GM18511 (cell line): ENCODE measurements at regions not wholly inside any gene's neighbourhood (a gene's known extent, or its start where the extent isn't known, plus 50 kb on each side); places are given as distances from the start of the nearest gene placed in this dataset.
"Not testable (repeated sequence)": the region's sequence is repeated elsewhere in the genome, so short reads cannot be mapped to it uniquely, and the experiment has no call there.

ENCODE experiments used
- ATAC-seq: cut with Tn5 transposase; IDR thresholded peaks from one replicate; pipeline ENCODE4 v1.9.1; 2021; ENCODE audit warnings: mild to moderate bottlenecking, moderate library complexity; ENCODE audit not compliant: unreplicated experiment

DNA sequence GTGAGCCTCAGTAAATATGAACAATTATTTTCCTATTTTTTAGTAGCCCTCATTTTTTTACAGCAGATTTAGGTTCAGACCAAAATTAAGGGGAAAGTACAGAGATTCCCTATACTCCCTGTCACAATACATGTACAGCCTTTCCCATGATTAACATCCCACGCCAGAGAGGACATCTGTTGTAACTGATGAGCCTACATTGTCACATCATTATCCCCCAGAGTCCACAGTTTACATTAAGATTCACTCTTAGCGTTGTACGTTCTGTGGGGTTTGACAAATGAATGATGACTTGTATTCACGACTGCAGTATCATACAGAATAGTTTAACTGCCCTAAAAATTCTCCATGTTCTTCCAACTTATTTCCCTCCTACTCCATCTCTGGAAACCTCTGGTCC, 262.3 kb upstream of the MSX2 start:
- ATAC-seq, result no peak

GRCh38 chr5:174464504-174465165, 259.7 kb upstream of the MSX2 start:
- no peak for ATAC-seq

DNA sequence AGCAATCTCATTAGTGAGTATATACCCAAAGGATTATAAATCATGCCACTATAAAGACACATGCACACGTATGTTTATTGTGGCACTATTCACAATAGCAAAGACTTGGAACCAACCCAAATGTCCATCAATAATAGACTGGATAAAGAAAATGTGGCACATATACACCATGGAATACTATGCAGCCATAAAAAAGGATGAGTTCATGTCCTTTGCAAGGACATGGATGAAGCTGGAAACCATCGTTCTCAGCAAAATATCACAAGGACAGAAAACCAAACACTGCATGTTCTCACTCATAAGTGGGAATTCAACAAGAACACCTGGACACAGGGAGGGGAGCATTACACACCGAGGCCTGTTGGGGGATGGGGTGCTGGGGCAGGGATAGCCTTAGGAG, 252.9 kb upstream of the MSX2 start:
- not testable (repeated sequence) for ATAC-seq

DNA sequence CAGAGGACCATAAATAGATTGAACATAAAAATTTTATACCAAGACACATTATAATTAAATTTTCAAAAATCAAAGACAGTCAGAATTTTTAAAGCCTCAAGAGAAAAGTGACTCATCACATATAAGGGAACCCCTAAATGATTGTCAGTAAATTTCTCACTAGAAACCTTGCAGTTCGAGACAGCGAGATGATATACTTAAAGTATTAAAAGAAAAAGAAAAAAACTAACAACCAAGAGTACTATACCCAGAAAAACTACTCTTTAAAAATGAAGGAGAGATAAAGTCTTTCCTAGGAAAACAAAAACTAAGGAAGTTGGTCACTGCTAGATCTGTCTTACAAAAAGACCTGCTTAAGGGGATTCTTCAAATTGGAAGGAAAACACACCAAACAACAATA, 251.4 kb upstream of the MSX2 start:
- no peak for ATAC-seq

DNA sequence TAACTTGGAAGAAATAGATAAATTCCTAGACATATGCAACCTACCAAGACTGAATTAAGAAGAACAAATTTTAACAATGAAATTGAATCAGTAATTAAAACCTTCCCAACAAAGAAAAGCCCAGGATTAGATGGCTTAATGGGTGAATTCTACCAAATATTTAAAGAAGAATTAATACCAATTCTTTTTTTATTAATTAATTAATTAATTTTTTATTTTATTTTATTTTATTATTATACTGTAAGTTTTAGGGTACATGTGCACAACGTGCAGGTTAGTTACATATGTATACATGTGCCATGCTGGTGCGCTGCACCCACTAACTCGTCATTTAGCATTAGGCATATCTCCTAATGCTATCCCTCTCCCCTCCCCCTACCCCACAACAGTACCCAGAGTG, 248.4 kb upstream of the MSX2 start:
- ATAC-seq, result not testable (repeated sequence)

DNA sequence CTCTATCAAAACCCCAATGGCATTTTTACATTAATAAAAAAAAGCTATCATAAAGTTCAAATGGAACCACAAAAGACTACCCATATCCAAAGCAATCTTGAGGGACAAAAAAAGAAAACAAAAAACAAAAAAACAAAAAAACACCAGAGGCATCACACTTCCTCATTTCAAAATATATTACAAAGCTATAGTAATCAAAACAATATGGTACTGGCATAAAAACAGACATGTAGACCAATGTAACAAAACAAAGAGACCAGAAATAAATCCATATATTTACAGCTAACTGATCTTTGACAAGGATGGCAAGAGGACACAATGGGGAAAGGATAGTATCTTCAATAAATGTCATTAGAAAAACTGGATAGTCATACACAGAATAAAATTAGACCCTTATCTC, 245.1 kb upstream of the MSX2 start:
- no peak for ATAC-seq

DNA sequence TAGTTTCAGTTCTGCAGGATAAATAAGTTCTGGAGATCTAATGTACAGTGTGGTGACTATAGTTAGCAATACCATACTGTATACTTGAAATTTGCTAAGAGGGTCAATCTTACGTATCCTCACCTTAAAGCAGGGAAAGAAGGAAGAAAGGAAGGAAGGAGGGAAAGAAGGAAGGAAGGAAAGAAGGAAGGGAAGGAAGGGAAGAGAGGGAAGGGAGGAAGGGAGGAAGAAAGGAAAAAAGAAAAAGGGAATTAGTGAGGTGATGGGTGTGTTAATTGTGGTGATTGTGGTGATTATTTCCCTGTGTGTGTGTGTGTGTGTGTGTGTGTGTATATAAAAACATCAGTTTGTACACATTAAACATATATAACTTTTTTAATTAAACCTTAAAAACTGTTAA, 242.6 kb upstream of the MSX2 start:
- ATAC-seq, result no peak

DNA sequence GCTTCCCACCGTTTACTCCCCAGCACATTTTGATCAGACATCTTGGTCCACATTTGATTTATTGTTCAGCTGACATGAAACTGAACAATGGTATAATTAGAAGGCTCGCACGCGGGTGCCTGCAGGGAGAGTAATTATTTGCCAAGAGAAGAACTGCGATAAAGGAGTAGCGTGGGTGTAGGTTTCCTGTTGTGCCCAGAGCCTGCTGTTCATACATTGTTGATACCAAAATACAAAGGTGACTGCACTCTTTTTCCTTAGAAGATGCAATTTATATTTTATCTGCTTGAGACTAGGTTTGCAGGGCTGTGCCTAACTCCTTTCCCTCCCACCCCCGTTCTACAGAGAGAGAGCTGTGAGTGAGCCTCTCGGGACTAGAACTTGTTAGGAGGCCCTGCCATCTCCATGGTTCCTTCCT, 241.8 kb upstream of the MSX2 start:
- no peak for ATAC-seq

- no peak for ATAC-seq
Measured at GRCh38 chr5:174483411-174483810, 241.0 kb upstream of the MSX2 start.

DNA sequence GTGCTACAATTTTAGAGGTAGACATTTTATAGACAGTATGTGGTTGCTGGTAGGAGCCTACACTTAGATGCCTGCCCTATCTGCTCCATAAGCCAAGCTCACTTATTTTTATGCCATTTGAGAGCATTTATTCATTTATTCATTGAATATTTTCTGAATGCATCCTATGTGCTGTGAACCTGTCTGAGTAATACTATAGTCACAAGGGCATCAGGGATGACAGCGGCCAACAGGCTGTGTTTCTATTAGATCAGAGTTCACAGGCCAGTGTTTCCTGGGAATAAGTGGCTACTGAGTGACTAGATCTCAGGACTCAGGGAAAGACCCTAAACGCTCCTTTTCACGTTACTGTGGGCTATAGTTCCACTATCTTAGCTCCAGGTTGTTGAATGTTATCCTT, 235.2 kb upstream of the MSX2 start:
- ATAC-seq, result no peak

DNA sequence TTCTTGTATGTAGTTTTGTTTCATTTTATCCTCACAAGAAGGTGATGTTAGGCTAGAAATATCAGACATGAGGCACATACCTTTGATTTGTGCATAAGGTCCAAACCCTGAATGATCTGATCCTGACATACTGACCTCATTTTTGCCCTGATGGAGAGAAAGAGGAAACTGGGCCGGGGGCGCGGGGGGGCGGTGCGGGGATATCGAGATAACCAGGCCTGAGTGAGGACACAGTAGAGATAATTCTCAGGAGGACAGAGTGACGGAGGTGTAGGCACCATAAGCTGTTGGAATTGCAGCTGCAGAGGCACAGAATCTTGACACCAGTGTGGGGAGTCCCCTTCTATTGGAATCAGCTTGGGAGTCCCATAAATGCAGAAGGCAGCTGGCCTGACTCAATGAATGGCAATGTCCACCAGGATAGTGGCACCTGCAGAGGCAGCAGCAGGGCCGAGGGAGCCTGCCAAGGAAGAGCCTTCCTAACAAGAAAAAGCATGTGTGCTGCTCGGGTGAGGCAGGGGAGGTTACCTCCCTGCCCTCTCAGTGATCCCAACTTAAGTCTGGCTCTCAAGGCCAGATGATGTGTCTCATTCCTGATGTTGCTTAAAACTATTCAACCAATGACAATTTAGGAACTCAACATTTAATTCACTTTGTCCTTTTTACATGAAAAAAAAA, 234.3 kb upstream of the MSX2 start:
- no peak for ATAC-seq

- no peak for ATAC-seq
Measured at GRCh38 chr5:174490728-174491127, 233.7 kb upstream of the MSX2 start.

GRCh38 chr5:174491265-174491664, 233.1 kb upstream of the MSX2 start:
- ATAC-seq, result no peak

DNA sequence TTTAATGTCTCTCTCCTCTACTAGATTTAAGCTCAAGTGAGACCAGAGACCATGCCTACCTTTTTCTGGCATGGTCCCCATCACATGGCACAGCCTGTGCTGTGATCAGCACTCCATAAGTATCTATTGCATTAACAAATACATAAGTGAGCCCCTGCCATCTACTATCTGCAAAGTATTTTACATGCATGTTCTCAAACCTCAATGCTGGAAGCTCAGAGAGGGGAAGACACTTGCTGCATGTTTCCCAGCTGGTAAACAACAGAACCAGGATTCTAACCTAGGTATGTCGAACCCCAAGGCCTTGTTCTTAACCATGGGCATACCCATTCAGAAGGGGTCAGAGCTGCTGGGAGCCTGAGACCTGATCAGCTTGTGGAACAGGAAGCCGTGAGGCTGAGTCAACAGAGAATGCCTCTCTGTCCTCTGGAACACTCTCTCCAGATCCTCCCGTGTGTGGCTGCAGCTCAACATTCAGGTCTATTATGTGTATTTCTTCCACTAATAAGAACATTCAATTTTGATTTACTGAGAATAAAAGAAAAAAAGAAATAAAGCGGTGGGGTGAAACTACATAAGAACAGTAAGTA, 232.5 kb upstream of the MSX2 start:
- ATAC-seq, result no peak

DNA sequence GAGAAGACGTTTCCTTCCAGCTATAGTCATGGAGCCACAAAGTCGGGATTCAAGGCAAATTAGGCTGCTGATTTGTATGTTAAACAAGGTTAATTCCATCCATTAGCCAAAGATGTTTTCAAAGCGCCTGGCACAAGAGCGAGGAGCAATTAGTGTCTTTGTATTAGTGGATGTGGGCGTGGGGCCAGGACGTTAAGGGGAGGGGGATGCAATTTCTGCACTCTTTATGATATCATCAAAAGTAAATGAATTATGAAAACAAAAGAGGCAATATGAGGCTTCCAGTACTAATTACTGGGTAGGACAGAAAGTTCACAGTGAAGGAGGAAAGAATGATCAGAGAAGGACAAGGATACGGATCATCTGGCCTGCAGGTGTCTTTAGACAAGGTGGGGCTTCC, 230.9 kb upstream of the MSX2 start:
- no peak for ATAC-seq

DNA sequence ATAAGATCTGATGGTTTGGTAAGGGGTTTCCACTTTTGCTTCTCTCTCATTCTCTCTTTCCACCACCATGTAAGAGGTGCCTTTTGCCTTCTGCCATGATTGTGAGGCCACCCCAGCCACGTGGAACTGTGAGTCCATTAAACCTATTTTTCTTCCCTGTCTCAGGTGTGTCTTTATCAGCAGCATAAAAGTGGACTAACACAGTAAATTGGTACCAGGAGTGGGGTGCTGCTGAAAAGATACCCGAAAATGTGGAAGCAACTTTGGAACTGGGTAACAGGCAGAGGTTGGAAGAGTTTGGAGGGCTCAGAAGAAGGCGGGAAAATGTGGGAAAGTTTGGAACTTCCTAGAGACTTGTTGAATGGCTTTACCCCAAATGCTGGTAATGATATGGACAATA, 226.4 kb upstream of the MSX2 start:
- ATAC-seq, result not testable (repeated sequence)

DNA sequence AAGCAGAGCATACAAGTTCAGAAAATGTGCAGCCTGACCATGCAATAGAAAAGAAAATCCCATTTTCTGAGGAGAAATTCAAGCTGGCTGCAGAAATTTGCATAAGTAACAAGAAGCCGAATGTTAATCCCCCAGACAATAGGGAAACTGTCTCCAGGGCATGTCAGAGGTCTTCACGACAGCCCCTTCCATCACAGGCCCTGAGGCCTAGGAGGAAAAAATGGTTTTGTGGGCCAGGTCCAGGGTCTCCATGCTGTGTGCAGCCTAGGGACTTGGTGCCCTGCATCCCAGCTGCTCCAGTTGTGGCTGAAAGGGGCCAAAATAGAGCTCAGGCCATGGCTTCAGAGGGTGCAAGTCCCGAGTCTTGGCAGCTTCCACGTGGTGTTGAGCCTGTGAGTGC, 225.8 kb upstream of the MSX2 start:
- ATAC-seq, result not testable (repeated sequence)

DNA sequence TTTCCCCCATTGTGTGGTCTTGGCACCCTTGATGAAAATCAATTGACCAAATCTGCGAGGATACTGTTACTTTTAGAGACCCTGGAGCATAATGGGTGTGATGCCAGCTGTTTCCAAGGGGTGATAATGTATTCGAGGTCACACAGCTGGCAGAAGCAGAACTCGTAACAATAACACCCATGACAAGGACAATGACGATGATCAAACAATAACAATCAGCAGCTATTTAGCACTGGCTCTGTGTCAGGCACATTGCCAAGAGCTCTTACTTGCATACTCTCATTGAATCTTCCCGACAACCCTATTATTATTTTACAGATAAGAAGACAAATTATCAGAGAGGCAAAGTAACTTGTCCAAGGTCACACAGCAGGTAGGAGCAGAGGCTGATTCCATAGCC, 223.7 kb upstream of the MSX2 start:
- ATAC-seq, result no peak

GRCh38 chr5:174501461-174502069, 222.8 kb upstream of the MSX2 start:
- no peak for ATAC-seq

GRCh38 chr5:174503086-174503460, 221.3 kb upstream of the MSX2 start:
- no peak for ATAC-seq

- ATAC-seq, result no peak
Measured at GRCh38 chr5:174503461-174504265, 220.7 kb upstream of the MSX2 start.
